ENCODE measurements at regions not wholly inside any gene's neighbourhood (a gene's known extent, or its start where the extent isn't known, plus 50 kb on each side); places are given as distances from the start of the nearest gene placed in this dataset.

DNA sequence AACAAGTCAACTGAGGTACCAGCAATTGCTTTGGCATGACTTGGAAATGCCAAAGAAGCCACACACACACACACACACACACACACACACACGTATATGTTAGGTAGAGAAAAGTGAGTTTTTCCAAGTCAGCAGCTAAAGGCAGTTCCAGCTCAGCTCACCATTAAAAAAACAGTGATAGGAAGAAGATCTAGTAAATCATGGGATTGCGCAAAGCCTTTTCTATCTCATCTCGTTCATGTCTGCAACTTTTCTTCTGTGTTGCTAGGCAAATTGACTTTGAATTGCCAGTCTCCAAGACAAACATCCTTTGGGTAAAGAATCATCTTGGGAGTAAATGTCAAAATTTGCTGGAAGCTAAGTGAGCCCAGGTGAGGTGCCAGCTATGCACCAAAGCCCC lies 500.1 kb downstream of the ENC1 start:
- TF ChIP-seq, protein P1, sequence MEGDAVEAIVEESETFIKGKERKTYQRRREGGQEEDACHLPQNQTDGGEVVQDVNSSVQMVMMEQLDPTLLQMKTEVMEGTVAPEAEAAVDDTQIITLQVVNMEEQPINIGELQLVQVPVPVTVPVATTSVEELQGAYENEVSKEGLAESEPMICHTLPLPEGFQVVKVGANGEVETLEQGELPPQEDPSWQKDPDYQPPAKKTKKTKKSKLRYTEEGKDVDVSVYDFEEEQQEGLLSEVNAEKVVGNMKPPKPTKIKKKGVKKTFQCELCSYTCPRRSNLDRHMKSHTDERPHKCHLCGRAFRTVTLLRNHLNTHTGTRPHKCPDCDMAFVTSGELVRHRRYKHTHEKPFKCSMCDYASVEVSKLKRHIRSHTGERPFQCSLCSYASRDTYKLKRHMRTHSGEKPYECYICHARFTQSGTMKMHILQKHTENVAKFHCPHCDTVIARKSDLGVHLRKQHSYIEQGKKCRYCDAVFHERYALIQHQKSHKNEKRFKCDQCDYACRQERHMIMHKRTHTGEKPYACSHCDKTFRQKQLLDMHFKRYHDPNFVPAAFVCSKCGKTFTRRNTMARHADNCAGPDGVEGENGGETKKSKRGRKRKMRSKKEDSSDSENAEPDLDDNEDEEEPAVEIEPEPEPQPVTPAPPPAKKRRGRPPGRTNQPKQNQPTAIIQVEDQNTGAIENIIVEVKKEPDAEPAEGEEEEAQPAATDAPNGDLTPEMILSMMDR (conservative IDR thresholded peaks at IDR 0.05; ENCODE audit: low read depth, low read length): no peak
- TF ChIP-seq EZH2 (IDR thresholded peaks at IDR 0.05; ENCODE audit: borderline replicate concordance, low read depth, low read length, poor library complexity, severe bottlenecking): no peak
